ENCODE measurements at regions not wholly inside any gene's neighbourhood (a gene's known extent, or its start where the extent isn't known, plus 50 kb on each side); places are given as distances from the start of the nearest gene placed in this dataset.

DNA sequence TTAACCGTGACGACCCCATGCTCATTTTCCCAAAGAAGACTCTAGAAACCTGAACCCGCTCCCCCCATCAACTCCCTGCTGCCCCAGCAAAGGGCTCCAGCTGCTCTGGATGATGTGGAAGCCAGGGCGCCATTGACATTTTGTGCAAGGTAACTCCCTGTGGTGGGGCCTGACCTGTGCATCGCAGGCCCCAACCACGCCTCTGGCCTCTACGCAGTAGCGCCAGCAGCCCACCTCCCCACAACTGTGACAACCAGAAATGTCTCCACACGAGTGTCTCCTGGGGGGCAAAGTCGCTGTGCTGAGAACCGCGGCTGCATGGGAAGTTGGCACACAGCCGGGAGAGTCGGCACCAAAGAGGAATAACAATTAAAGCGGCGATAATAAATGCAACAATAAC, 86.9 kb upstream of the PRR5 start:
- DNase-seq (ENCODE audit: low spot score): no peak

DNA sequence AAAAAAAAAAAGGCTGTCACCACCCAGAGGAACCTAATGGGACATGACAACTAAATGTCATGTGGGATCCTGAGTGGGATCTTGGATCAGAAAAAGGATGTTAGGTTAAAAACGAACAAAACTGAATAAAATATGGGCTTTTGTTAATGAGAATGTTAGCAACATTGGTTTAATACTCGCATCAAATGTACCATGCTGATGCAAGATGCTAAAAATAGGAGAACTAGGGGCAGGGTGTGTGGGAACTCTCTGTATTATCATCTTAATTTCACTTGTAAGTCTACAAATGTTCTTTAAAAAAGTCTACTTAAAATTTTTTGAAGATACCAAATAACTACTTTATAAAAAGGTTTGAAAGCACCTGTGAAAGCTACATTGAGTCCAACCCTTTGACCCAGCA, 88.8 kb upstream of the PRR5 start:
- DNase-seq (ENCODE audit: low spot score): no peak

DNA sequence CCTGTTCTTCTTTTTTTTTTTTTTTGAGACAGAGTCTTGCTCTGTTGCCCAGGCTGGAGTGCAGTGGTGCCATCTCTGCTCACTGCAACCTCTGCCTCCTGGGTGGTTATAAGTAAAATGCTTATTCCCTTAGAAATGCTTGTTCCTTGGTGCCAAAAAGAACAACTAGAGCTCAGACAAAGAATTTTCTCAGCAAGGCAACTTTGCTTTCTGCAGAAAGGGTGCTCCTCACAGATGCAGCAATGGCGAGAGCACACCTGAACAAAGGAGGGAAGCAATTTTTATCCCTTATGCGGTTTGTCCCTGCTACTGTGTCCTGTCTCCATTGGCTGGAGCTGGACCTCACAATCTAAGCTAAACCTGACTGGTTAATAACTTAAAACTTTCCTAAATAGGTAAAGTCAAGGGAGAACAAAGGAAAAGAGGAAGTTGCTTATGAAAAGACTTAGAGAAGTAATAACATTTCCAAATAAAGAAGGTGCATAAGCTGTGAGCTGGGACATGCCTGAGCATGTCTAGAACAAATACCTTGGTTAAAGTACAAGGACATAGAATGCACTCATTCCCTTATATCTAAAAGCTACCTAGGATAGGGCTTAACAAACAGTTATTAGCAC, 90.0 kb upstream of the PRR5 start:
- no peak for DNase-seq (ENCODE audit: low spot score)

DNA sequence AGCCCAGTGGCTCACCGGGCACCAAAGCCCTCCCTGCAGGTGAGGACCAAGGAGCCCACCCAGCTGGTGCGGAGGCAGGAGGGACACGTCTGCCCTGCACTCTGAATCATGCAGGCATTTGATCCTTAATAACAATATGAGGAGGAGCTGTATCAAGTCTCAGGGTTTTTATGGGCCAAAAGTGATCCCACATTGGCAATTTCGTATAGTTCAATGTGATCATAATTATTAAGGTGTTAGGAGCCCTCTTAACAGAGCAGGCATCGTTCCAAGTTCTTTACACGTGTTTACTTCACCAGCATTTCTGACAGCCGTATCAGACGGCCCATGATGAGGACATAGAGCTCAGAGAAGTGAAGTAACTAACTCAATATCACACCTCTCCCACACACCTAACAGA, 91.9 kb upstream of the PRR5 start:
- no peak for DNase-seq (ENCODE audit: low spot score)

DNA sequence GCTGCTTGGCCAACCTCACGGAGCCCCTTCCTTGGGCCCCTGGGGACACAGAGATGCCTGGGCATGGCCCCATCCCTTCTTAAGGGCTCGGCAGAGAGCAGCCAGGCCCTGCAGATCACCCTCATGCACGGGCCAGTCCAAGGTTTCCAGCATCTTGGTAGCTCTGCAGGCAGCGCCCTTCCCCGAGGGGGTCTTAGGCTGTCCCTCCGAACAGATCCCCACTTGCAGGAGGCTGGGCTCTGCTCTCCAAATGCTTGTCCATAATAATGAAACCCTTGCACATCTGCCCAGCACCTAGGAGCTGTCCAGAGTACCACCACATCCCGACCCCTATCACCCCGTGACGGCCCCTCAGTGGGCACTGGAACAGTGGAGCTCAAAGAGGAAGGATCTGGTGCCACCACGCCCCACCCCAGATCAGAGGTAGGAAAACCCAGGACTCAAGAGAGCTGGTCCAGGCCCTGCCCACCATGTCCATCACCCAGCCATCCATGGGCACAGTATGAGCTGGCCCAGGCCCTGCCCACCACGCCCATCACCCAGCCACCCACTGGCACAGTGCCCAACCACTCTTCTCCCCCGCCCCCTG, 92.5 kb upstream of the PRR5 start:
- DNase-seq (ENCODE audit: low spot score): no peak

DNA sequence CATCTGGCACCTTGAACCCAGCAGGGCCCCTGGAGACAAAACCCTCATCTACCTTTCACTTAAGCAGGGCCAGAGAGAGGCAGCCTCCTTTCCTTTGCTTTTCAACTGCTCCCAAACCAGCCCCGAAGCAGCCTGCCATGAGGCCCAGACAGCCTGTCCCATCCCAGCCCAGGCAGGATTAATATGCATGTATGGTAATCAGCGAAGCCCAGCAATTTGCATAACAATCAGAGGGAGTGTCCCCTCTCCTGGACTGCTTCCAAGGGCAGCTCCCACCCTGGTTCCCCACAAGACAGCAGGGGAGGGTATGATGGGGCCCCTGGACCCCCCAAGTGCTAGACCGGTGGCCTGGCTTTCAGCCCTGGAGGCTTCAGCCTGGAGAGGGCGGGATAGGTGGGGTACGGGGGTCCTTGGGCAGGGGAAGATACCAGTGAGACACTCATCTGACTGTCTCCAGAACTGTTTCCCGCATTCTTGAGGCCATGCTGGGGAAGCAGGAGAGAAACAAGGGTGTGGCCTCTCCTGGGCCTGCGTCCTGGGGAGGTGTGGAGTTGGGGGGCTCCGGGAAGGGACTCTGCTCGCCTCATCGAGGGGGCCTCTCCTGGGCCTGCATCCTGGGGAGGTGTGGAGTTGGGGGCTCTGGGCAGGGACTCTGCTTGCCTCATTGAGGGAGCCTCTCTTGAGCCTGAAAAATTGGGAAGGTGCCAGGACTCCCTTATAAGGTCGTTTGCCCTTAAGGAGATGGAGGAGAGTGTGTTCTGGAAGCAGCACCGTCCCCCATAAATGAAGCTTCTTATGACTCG, 93.2 kb upstream of the PRR5 start:
- DNase-seq (ENCODE audit: low spot score): no peak

DNA sequence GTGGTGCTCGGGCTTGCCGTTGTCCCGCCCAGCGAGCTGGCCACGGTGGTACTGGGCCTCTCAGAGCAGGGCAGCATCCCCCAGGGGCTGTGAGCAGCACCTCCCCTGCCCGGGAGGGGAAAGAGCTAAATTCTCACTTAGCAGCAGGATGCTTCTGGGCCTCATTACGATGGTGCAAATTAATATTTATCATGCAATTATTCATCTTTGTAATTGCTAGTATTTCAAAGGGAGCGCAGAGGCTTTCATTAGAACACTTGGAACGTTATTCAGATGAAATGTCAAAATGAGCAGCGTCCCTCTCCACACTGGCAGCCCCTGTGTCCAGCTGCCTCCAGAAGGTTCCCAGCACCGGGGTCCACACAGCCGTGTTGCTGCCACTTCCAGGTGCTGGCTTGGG, 95.9 kb upstream of the PRR5 start:
- DNase-seq (ENCODE audit: low spot score): no peak

DNA sequence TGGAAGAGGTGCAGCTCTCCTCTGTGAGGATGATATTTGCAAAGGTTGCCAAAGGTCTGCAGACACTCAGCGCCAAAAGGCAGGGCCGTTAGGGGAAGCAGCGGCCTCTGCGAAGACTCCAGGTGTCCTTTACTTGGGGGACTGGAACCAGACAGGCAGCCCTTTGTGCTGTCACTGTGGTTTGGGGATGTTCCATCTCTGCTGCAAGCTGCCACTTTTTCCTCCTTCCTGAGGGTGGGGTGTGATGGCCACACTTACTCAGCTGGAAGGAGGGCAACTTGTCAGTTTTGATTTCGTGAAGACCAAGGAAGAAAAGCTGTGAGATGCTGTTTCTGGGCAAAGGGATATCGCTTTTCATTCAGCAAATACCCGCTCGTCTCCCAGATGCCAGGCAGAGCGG, 96.5 kb upstream of the PRR5 start:
- DNase-seq (ENCODE audit: low spot score): no peak

DNA sequence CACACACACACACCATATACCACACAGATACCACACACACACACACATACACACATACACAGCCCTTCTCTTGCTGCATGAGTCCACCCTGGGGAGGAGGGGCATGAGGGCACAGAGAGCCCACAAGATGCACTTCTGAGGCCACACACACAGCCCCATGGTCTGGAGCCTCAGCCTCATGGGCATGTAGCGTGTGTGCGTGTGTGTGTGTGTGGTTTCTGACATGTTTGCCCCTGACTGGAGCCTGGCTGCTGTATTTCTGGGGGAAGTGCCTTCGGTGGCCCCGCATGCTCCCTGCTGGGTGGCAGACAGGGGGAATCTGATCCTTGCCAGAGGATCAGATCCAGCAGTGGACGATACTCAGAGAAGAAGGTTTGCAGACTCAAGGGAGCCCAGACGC, 97.0 kb upstream of the PRR5 start:
- DNase-seq (ENCODE audit: low spot score): no peak

DNA sequence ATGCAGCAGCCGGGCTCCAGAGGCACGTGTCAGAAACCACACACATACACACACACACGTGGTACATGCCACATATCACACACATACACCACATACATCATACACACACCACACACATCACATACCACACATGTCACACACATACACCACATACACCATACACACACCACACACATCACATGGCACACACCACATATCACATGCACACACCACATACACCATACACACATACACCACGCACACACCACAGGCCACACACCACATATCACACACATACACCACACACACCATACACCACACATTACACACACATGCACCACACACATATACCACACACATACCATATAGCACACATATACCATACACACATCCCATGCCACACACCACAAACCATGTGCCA, 97.5 kb upstream of the PRR5 start:
- DNase-seq (ENCODE audit: low spot score): no peak

DNA sequence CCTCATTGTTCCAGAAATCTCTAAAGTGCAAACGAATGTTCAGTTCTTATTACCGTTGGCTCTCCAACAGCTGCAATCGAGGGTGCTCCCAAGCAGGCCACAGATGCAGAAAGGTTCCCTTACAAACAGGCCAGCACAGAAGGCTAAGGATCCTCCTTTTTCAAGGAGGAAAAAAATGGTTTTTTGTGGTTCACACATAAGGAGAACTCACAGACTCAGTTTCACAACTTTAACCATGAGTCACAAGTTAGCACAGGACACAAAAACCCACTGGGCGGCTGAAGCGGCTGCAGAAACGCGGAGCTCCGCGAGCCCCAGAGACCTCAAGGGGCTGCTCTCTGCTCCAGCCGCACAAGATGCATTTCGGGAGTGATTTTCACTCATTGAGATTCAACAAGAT, 98.2 kb upstream of the PRR5 start:
- no peak for DNase-seq (ENCODE audit: low spot score)

DNA sequence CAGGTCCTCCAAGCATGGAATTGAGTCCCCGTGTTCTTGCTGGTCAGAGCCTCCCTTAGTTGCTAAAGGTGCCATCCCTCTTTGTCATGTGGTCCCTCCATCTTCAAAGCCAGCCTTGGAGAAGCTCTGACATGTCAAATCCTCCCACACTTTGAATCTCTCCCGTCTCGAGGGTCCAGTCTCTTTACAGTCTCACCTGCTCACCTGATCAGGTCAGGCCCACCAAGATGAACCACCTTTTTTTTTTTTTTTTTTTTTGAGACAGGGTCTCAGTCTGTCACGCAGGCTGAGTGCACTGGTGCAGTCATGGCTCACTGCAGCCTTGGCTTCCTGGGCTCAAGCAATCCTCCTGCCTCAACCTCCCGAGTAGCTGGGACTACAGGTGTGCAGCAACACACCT, 100.3 kb upstream of the PRR5 start:
- DNase-seq (ENCODE audit: low spot score): no peak

DNA sequence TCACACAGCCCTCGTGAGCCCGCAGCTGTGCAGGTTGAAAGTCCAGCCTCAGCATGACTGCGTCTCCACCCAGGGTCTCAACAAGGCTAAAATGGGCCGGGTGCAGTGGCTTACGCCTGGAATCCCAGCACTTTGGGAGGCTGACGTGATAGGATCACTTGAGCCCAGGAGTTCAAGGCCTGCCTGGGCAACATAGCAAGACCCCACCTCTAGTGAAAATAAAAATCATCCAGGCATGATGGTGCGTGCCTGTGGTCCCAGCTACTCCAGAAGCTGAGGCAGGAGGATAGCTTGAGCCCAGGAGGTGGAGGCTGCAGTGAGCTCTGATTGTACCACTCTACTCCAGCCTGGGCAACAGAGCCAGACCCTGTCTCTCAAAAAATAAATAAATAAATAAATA, 100.8 kb upstream of the PRR5 start:
- DNase-seq (ENCODE audit: low spot score): no peak

DNA sequence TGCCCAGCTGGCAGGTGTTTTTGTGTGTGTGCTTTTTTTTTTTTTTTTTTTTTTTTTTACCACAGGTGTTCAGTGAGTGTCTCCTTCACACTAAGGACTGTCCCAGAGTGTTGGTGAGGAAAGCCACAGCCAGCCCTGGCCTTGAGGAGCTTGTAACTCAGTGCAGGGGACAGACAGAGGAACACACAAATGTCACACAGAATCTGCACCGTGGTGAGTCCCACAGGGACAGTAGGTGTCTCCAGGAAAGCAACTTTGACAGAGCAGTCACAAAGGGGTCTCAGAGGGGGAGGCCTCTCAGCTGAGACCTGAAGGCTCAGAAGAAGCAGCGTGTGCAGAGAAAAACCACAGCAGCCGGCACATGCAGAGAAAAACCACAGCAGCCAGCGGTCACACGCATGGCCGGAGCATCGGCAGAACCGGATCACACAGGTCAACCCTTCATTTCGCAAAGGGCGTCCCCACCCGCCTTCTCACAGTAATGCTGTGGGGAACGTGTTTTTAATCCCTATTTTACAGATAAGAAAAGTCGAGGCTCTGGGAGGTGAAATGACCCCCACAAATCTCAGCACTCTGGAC, 101.7 kb upstream of the PRR5 start:
- DNase-seq (ENCODE audit: low spot score): no peak

DNA sequence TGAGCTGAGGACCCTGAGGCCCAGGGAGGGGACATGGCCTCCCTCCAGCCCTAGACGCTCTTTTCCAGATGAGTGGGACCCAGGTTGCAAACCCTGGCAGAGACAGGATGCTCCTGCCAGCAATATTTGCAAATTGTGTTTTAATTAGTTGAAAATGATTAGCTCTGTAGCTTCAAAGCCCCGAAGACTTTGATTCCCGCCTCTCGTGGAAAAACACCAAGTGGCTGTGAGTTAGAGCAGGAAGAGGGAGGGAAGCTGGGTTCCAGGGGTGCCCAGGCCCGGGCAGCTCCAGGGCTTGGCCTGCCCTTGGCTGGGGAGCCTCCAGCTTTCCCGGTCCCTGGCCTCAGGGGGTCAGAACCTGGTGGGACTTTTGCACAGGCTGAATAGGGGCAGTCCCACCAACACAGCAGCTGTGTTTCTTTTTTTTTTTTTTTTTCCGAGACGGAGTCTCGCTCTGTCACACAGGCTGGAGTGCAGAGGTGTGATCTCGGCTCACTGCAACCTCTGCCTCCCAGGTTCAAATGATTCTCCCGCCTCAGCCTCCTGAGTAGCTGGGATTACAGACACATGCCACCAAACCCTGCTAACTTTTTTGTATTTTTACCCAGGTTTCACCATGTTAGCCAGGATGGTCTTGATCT, 101.6 kb upstream of the RTL6 start:
- DNase-seq (ENCODE audit: low spot score): no peak

DNA sequence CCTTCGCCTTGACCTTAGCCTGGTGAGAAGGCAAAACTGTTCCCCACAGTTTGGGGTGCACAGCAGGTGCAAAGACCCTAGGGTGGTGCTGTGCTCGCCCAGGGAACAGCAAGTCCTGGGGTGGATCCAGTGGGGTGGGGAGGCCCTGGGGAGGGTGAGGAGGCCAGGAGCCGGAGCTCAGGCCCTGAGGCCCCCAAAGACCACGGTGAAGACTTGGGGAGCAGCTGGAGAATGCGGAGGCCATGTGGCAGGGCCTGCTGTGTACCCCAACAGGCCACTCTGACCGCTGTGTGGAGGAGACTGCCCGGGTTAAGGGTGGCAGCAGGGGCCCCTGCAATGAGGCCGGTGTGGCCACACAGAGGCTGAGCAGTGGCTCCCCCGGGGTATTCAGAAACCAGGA, 101.1 kb upstream of the RTL6 start:
- no peak for DNase-seq (ENCODE audit: low spot score)

DNA sequence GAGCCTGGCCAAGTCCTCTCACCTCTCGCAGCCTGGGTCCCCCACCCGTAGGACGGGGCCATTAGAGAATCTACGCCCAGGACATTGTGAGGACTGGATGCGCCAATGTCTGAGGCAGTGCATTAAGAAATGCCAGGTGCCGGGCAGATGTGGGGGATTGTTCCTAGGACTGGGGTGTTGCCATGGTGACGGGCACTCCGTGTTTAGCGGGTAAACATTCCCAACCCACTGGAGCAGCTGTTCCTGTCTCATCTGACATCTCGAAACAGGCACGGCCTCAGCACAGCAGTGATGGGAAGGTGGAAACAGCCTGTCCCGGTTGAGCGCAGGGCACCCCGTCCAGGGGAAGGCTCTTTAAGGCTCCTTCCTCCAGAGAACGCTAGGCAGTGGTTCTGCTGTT, 99.6 kb upstream of the RTL6 start:
- DNase-seq (ENCODE audit: low spot score): no peak

DNA sequence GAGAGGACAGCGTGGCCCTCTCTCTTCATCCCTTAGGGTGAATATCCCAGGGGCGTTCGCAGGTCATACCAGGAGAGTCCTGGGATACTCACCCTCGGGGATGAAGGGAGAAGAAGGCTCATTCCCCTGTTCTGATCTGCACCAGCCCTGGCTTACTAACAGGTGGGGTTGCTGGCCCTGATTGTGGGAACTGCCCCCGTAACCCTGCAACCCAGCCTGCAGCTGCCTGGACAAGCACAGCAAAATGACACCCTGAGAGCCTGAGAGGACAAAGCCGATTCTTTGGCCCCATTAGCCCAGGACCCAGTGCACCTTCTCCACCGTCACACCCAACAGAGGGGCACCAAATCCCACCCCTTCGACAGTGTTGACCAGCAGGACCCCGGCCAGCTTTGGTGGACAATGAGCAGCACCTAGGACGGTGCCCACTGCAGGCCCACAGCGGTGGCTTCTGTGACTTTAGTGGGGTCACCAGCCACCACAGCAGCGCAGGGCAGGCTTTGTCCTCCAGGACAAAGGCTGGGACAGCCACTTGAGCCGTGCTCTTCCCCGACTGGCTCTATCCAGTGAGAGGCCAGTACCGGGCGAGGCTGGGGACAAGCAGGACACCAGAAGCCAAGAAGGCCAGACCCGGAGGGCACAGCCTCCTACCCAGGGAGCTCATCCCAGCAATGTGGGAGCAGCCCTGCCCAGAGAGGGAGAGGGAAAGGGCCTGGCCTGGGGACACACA, 98.5 kb upstream of the RTL6 start:
- no peak for DNase-seq (ENCODE audit: low spot score)

DNA sequence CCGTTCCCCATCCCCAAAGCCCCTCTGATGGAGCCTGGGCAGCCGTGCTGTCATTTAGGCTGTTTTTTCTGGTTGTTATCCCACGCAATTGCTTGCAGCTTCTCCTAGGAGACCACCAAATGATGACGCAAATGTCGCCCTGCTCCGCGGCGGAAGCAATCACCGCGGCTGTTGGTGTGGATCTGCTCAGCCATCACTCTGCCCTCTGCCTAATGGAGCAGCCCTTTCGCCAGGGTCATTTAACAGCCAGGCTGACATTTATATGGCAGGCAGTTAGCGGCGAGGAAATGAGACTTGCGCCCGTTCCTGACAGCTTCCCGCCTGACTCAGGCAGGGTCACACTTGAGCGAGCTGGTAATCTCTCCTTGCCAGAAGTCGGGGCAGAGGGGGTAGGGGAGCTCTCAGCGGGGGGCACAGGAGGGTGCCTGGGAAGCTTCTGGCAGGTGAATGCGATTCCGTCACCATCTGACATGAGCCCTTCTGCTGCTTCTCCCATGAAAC, 97.9 kb upstream of the RTL6 start:
- DNase-seq (ENCODE audit: low spot score): peak; percentile 29

DNA sequence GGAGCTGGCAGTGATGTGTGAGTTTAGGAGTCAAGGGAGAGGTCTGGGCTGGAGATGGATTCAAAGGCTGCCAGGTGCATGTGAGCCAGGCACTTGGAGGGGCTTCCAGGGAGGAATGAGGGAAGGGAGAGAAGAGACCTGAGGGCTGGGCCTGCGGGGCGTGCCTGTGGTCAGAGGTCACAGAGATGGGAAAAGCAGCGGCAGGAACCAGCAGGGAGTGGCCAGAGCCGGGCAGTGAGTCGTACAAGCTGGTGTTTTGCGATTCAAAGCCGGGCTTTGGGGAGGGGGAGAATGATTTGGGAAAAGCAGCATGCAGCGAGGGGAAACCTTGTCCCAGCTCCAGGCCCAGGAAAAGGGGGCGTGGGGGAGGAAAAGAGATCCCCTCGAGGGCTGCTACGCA, 96.9 kb upstream of the RTL6 start:
- DNase-seq (ENCODE audit: low spot score): no peak

DNA sequence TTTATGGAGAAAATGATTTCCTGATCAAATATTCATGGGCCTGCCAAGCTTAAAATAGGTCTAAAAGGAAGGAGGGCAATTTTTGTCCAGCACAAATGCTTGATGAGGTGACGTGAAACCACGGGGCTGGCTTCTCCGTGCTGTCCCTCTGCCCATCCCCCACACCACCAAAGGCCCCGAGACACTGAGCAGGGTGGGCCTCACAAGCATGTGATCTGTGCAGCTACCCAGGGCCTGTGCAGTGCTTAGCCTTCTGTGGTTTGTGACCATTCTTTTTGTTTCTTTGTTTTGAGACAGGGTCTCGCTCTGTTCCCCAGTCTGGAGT, 94.8 kb upstream of the RTL6 start:
- no peak for DNase-seq (ENCODE audit: low spot score)

DNA sequence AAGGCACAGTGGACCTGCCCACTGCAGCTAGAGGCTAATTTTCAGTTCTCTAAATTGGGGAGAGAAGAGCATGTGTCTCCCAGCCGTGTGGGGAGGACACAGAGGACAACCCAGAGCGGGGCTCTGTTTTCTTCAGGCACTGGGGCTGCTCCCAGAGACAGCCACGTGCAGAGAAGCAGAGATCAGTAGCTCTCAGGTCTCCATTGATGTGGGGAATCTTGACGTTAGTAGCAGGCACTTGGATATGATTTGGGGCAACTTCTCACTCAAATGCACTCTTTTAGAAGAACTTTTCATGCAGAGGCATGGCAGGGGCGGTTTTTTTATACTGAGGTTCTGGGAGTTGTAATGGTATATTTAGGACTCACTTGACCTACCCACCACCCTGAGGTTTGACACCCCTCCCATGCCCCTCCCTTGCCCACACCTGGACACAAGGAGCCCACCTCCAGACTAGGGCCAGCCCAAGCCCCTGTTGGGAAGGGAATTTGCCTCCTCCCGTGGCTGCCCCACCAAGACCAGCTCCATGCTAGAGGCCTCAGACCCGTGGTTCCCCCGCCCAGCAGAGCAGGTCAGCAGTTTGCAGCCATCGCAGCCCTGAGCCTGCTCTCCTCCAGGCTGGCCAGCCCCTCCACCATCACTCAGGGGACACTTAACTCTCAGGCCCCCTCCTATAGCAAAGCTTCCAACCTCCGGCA, 94.2 kb upstream of the RTL6 start:
- DNase-seq (ENCODE audit: low spot score): no peak

Measured in hepatic stellate cell (primary cell).